CD8-positive, alpha-beta memory T cell (primary cell): ENCODE measurements at regions not wholly inside any gene's neighbourhood (a gene's known extent, or its start where the extent isn't known, plus 50 kb on each side); places are given as distances from the start of the nearest gene placed in this dataset.

Experiments
- CTCF ChIA-PET: fragments of 350-600 bp; sonication (Branson Sonifier 250); formaldehyde crosslinking; loops from one replicate; lab custom pipeline; 2021; ENCODE audit warnings: antibody characterized with exemption; lab: Charles Lee
- POLR2A ChIA-PET: fragments of 350-600 bp; sonication (Branson Sonifier 250); formaldehyde crosslinking; loops from one replicate; lab custom pipeline; 2021; ENCODE audit warnings: antibody characterized with exemption; lab: Charles Lee
- DNase-seq, 5 donors: peaks; one replicate each; pipeline versions ENCODE4 v3.0.0 to v3.0.0-alpha.2; 2020 to 2022; ENCODE audit warnings: mixed read lengths in 1 of 5
- H3K27ac ChIP-seq: one replicate; pipeline ENCODE4 v1.7.0; 2013; ENCODE audit warnings: low read depth, mild to moderate bottlenecking, low read length, moderate library complexity
- H3K27me3 ChIP-seq: 2 replicates; pipeline ENCODE4 v1.7.0; 2013; ENCODE audit warnings: low read length, mild to moderate bottlenecking; ENCODE audit not compliant: insufficient read depth, poor library complexity, severe bottlenecking
- H3K36me3 ChIP-seq: 2 replicates; pipeline ENCODE4 v1.7.0; 2013; ENCODE audit warnings: mild to moderate bottlenecking, low read length, moderate library complexity; ENCODE audit not compliant: insufficient read depth
- H3K4me1 ChIP-seq: 2 replicates; pipeline ENCODE4 v1.7.0; 2013; ENCODE audit warnings: mild to moderate bottlenecking, low read length, moderate library complexity; ENCODE audit not compliant: insufficient read depth
- H3K4me3 ChIP-seq: 2 replicates; pipeline ENCODE4 v1.7.0; 2013; ENCODE audit warnings: mild to moderate bottlenecking, low read length
- H3K9me3 ChIP-seq: 2 replicates; pipeline ENCODE4 v1.7.0; 2013; ENCODE audit warnings: mild to moderate bottlenecking, low read length
- H3K27ac Mint-ChIP-seq, 8 donors: one replicate each; pipeline ENCODE4 v1.8.0; 2020 to 2021; ENCODE audit warnings: mixed read lengths in 8 of 8, mild to moderate bottlenecking in 6 of 8, inconsistent platforms in 3 of 8, moderate library complexity in 3 of 8
- H3K27me3 Mint-ChIP-seq, 2 donors: one replicate each; pipeline ENCODE4 v1.8.0; 2020 to 2021; ENCODE audit warnings: mixed read lengths in 2 of 2, mild to moderate bottlenecking in 1 of 2, moderate library complexity in 1 of 2
- H3K36me3 Mint-ChIP-seq, 3 donors: one replicate each; pipeline ENCODE4 v1.8.0; 2020 to 2021; ENCODE audit warnings: mixed read lengths in 3 of 3, inconsistent platforms in 1 of 3, mild to moderate bottlenecking in 1 of 3
- H3K4me1 Mint-ChIP-seq, 3 donors: one replicate each; pipeline ENCODE4 v1.8.0; 2020 to 2021; ENCODE audit warnings: mixed read lengths in 3 of 3, inconsistent platforms in 1 of 3, mild to moderate bottlenecking in 1 of 3
- H3K4me3 Mint-ChIP-seq, 7 donors: one replicate each; pipeline ENCODE4 v1.8.0; 2020 to 2021; ENCODE audit warnings: mixed read lengths in 7 of 7, mild to moderate bottlenecking in 6 of 7, moderate library complexity in 4 of 7, inconsistent platforms in 2 of 7
- H3K9me3 Mint-ChIP-seq, 5 donors: one replicate each; pipeline ENCODE4 v1.8.0; 2020 to 2022; ENCODE audit warnings: mixed read lengths in 5 of 5, mild to moderate bottlenecking in 3 of 5, moderate library complexity in 2 of 5, inconsistent platforms in 1 of 5

- no peaks in the 10 kb centered on the region for H3K4me1 ChIP-seq
Measured at GRCh38 chrX:110415440-110416170, 57.0 kb downstream of the RTL9 start.

DNA sequence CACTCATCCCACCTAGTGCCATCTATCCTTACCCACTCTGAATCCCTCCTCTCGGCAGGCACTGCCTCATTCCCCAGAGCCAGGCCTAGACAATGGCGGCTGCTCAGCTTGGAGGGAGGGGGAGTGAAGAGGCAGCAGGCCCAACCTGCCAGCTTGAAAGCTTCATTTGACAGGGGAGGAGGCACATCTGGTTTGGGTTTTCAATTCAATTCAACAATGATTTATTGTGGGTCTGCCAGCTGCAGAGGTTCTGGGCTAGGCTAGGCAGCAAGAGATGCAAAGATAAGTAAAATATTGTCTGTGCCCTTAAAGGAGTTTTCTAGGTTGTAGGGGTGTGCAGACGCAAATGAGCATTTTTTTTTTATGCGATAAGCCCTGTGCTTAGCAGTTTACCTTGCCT is 58.5 kb downstream of the RTL9 start:
- no peaks in the 10 kb centered on the region for H3K9me3 Mint-ChIP-seq
- H3K36me3 ChIP-seq = no peaks in the 10 kb centered on the region
- no peak for DNase-seq
- H3K4me3 ChIP-seq = no peak overlapping the region
- H3K27ac ChIP-seq = no peak overlapping the region
- no peak overlapping the region for H3K4me3 Mint-ChIP-seq
- H3K27ac Mint-ChIP-seq = no peak overlapping the region
- H3K9me3 ChIP-seq = no peaks in the 10 kb centered on the region
- H3K4me1 Mint-ChIP-seq = peaks cover 3 to 6% (median 4%) of the 10 kb centered on the region in 3 donors
- H3K36me3 Mint-ChIP-seq = no peaks in the 10 kb centered on the region
- no peaks in the 10 kb centered on the region for H3K4me1 ChIP-seq
- H3K27me3 Mint-ChIP-seq = peaks cover 3 to 8% of the 10 kb centered on the region in 2 donors
- ChIA-PET POLR2A (no interaction called here), CTCF (interaction anchor here (2.0 to 15.4 kb wide), 2 partner anchors 8 to 259 kb away, joined by 6 to 211 read pairs; no protein-coding TSS in a partner anchor)
- no peaks in the 10 kb centered on the region for H3K27me3 ChIP-seq

More at GRCh38 chrX:110415440-110416170, 57.0 kb downstream of the RTL9 start:
- Mint-ChIP-seq H3K27ac (peak overlapping the region in 1 of 8 donors; percentile 3), H3K4me3 (no peak overlapping the region), H3K27me3 (peaks cover 3 to 11% of the 10 kb centered on the region in 2 donors), H3K9me3 (no peaks in the 10 kb centered on the region), H3K36me3 (no peaks in the 10 kb centered on the region), H3K4me1 (peaks cover 3 to 6% (median 4%) of the 10 kb centered on the region in 3 donors)
- ChIA-PET POLR2A (no interaction called here), CTCF (interaction anchor here (2.0 to 15.4 kb wide), 3 partner anchors 9 to 269 kb away, joined by 6 to 211 read pairs (median 10); no protein-coding TSS in a partner anchor)
- H3K27me3 ChIP-seq = no peaks in the 10 kb centered on the region
- DNase-seq = no peak
- H3K4me3 ChIP-seq = no peak overlapping the region
- no peaks in the 10 kb centered on the region for H3K9me3 ChIP-seq
- H3K36me3 ChIP-seq = no peaks in the 10 kb centered on the region
- no peak overlapping the region for H3K27ac ChIP-seq

GRCh38 chrX:110418316-110419235 is 59.9 kb downstream of the RTL9 start:
- Histone ChIP-seq H3K27me3 (no peaks in the 10 kb centered on the region), H3K27ac (no peak overlapping the region), H3K4me3 (no peak overlapping the region), H3K4me1 (no peaks in the 10 kb centered on the region), H3K9me3 (no peaks in the 10 kb centered on the region), H3K36me3 (no peaks in the 10 kb centered on the region)
- Mint-ChIP-seq H3K27me3 (peaks cover 0 to 8% of the 10 kb centered on the region in 2 donors), H3K9me3 (no peaks in the 10 kb centered on the region), H3K4me3 (no peak overlapping the region), H3K4me1 (no peaks in the 10 kb centered on the region), H3K36me3 (no peaks in the 10 kb centered on the region), H3K27ac (no peak overlapping the region)
- CTCF ChIA-PET = interaction anchor here (1.6 kb wide), 1 partner anchor 272 kb away, joined by 4 read pairs; no protein-coding TSS in a partner anchor
- POLR2A ChIA-PET = no interaction called here
- no peak for DNase-seq

- H3K4me3 ChIP-seq = no peak overlapping the region
- H3K27ac ChIP-seq = no peak overlapping the region
- DNase-seq = no peak
- Mint-ChIP-seq H3K27me3 (peaks cover 0 to 11% of the 10 kb centered on the region in 2 donors), H3K4me3 (no peak overlapping the region), H3K4me1 (no peaks in the 10 kb centered on the region), H3K27ac (no peak overlapping the region), H3K36me3 (no peaks in the 10 kb centered on the region), H3K9me3 (no peaks in the 10 kb centered on the region)
- H3K4me1 ChIP-seq = no peaks in the 10 kb centered on the region
- H3K36me3 ChIP-seq = no peaks in the 10 kb centered on the region
- no peaks in the 10 kb centered on the region for H3K9me3 ChIP-seq
- ChIA-PET CTCF (interaction anchor here (1.6 kb wide), 1 partner anchor 273 kb away, joined by 4 read pairs; no protein-coding TSS in a partner anchor), POLR2A (no interaction called here)
- H3K27me3 ChIP-seq = no peaks in the 10 kb centered on the region
Measured at GRCh38 chrX:110419512-110419911, 60.9 kb downstream of the RTL9 start.

DNA sequence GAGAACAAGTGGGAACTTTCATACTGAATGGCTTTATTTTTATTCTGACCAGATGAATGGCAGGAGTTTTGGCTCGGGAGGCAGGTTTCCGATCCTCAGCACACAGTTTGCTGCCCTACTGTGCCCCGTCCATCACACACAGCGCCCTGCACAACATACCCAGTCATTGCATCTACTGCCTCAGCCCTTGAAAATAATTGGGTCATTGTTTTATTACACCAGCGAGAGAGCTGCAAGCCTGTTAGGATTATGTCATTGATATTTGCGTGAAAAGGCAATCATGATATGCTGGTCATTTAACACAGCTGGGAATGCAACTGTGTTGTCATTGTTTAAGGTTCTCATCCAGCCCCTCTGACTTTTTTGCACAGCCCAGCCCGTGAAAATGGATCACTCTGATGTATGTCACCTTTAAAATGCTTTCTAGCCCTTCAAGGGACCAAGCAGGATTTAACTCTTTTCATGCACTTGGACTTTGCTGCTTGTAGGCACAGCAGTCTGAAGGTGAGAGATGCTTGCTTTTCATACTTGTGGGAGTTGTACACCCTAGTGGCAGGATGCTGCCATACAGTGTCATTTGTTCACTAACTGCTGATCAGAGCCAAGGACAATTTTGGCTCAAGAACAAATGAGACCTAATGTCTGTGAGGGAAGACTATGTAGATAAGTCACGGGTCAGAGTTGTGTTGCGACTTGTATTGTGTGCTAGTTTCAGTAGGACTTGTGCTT is 62.3 kb downstream of the RTL9 start:
- Mint-ChIP-seq H3K36me3 (no peaks in the 10 kb centered on the region), H3K4me3 (no peak overlapping the region), H3K27ac (no peak overlapping the region), H3K4me1 (no peaks in the 10 kb centered on the region), H3K27me3 (peaks cover 0 to 11% of the 10 kb centered on the region in 2 donors), H3K9me3 (no peaks in the 10 kb centered on the region)
- Histone ChIP-seq H3K4me1 (no peaks in the 10 kb centered on the region), H3K4me3 (no peak overlapping the region), H3K9me3 (no peaks in the 10 kb centered on the region), H3K27ac (no peak overlapping the region), H3K36me3 (no peaks in the 10 kb centered on the region), H3K27me3 (no peaks in the 10 kb centered on the region)
- POLR2A ChIA-PET = no interaction called here
- DNase-seq = no peak
- CTCF ChIA-PET = interaction anchor here (1.2 kb wide), 1 partner anchor 8 kb away, joined by 4 read pairs; no protein-coding TSS in a partner anchor

GRCh38 chrX:110421500-110422455 is 63.1 kb downstream of the RTL9 start:
- Mint-ChIP-seq H3K27ac (peak overlapping the region in 1 of 8 donors; percentile 86), H3K36me3 (no peaks in the 10 kb centered on the region), H3K4me1 (no peaks in the 10 kb centered on the region), H3K27me3 (peaks cover 0 to 11% of the 10 kb centered on the region in 2 donors), H3K4me3 (no peak overlapping the region), H3K9me3 (no peaks in the 10 kb centered on the region)
- DNase-seq = no peak
- Histone ChIP-seq H3K27ac (no peak overlapping the region), H3K27me3 (no peaks in the 10 kb centered on the region), H3K4me1 (no peaks in the 10 kb centered on the region), H3K4me3 (no peak overlapping the region), H3K9me3 (no peaks in the 10 kb centered on the region), H3K36me3 (no peaks in the 10 kb centered on the region)
- ChIA-PET CTCF (interaction anchor here (1.2 kb wide), 1 partner anchor 9 kb away, joined by 4 read pairs; no protein-coding TSS in a partner anchor), POLR2A (no interaction called here)
